ENCODE measurements at regions not wholly inside any gene's neighbourhood (a gene's known extent, or its start where the extent isn't known, plus 50 kb on each side); places are given as distances from the start of the nearest gene placed in this dataset.
"Not testable (repeated sequence)": the region's sequence is repeated elsewhere in the genome, so short reads cannot be mapped to it uniquely, and the experiment has no call there.

DNA sequence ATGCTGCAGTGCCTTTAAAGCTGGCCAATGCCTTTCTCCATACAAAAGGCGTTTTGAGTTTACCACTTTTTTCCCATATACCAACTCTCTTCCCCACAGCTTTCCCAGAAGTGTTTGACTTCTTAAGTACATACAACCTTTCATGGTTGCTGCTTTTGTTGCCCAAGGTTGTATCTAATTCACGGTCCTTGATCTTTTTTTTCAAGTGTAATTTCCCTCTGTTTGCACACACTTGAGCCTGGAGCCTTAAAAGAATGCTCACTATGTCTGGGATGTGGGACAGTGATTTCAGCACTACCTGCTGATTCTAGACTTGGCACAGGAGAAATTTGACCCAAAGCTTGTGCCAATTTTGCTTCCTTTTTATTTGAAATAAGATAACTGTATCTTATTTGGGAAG is 324.7 kb downstream of the ANAPC1 start:
- DNase-seq (ENCODE audit: extremely low read depth, low read depth); H3K4me3 ChIP-seq (replicated peaks; ENCODE audit: low read depth, low read length): not testable (repeated sequence)

DNA sequence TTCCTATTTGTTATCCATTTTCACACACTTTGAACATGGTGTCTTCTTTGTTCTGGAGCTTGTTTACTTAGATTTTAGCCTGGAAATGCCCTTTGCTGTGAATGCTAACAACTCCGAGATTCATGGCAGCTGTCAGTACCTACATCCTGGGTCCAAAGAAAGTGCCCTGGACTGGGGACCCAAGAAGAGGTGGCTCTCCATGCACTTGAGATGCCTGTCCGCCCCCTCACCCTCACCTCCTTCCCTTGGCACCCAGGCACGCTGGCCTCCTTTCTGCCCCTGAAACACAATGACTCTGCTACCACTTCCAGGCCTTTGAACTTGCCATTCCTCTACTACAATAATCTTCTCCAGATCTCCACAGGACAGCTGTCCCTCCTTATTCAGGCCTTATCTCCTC is 324.2 kb downstream of the ANAPC1 start:
- DNase-seq (ENCODE audit: extremely low read depth, low read depth); H3K4me3 ChIP-seq (replicated peaks; ENCODE audit: low read depth, low read length): not testable (repeated sequence)

DNA sequence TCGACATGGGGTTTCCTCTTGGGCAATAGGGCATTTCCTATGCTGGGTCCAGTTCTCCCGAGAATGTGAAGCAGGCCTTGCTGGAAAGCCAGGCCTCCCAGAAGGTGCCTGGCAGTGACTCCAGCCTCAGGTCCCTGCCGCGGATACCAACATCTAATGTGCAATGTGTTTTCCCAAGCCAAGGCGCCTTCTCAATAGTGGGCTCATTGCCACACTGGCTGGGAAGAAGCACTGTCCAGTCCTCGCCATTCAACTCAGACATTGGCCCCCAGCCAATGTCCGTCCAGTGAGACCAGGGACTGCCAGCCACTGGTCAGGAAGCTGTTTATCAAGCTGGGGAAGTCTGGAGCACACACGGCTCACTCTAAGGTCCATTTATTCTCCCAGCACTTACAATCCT is 317.9 kb downstream of the ANAPC1 start:
- H3K4me3 ChIP-seq (replicated peaks; ENCODE audit: low read depth, low read length); DNase-seq (ENCODE audit: extremely low read depth, low read depth): not testable (repeated sequence)

DNA sequence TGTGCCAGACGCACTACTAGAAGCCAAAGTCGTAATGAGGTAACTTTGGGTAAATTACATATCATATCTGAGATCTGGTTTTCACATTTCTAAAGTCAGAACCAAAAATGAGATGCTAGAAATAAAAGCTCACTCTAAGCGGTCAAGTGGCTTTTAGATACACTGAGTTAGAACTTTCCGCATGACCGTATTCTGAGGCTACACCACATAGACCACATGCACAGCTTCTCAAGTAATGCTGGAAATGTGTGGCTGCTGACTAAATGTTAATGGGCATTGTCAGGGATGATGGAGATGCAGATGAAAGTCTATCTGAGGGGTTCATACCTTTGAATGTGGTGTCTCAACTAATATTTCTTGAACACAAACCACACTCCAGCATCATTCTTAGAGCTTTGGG is 316.8 kb downstream of the ANAPC1 start:
- not testable (repeated sequence) for DNase-seq (ENCODE audit: extremely low read depth, low read depth); H3K4me3 ChIP-seq (replicated peaks; ENCODE audit: low read depth, low read length)

DNA sequence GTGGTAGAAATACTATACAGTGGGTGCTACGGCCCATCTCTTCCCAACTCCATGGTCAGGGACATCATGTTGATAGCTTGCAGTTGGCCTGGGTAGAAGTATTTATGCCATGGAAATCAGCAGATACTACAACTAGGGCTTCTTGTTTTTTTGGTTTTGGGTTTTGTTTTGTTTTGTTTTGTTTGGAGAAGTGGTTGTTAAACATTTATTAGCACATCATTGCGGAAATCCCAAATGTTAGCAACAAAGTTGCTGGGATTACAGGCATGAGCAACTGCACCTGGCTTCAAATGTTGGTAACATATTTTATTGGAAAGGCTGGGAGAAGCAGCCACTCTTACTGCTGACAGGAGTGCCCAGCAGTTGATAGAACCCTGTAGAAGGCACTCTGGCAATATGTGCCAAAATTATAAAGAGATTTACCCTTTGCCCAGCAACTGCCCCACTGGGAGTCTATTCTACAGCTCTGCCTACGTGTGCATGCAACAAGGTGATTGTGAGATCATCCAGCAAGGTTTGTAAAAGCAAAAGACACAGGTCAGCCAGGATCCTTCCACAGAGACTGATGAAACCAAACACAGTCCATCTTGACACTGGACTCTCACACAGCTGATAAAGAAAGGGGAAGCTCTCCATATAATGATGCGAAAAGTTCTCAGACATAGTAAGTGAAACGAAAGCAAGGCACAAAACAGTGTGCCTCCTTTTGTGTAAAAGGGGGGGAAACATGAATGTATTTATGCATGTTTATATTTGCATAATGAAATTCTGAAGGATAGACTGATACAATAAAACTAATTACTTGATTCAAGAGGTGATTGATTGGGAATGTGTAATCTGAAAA is 314.4 kb downstream of the ANAPC1 start:
- DNase-seq (ENCODE audit: extremely low read depth, low read depth); H3K4me3 ChIP-seq (replicated peaks; ENCODE audit: low read depth, low read length): not testable (repeated sequence)

DNA sequence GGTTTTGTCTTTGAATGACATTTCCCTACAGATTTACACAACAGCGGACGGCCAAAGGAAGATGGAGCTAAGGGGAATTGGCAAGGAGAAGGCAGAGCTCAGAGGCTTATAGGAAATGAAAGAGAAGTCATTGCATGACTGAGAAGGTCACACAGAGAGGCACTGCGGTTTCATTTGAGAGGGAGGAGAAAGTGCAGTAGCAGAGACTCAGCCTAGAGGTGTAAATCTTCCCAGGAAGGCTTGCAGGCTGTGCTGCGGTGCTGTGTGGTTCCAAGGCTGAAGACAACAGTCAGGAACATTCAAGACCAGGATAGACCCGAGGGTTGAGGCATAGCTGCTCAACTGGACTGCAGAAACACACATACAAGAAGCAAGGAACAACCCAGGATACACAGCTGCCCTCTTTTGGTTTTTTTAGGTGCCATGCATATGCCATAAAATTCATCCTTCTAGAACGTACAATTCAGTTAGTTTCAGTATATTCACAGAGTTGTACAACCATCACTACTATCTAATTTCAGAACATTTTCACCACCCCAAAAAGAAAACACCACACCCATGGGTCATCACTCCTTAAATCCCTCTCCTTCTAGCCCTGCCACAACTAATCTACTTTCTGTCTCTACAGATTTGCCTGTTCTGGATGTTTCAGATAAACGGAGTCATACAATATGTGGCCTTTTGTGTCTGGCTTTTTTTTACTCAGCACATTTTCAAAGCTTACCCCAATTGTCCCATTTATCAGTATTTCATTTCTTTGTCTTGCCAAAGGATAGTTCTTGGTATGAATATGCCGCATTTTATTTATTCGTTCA is 313.5 kb downstream of the ANAPC1 start:
- not testable (repeated sequence) for H3K4me3 ChIP-seq (replicated peaks; ENCODE audit: low read depth, low read length); DNase-seq (ENCODE audit: extremely low read depth, low read depth)

DNA sequence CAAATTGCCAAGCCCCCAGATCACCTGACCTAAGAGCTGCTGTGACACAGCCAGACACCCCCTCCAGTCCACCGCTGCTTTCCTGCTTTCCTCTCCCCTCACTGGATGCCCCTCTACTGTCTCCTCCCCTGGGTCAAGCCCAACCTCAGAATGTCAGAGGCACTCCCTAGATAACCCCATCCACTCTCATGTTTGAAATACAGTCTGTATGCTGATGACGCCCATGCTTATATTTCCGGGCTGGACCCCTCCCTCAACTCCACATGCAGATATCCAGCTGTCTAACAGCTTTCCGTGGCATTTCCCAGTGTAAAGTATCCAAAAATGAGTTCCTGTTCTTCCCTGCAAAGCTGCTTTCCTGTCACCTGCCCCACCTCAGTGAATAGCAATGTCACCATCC is 309.2 kb downstream of the ANAPC1 start:
- not testable (repeated sequence) for H3K4me3 ChIP-seq (replicated peaks; ENCODE audit: low read depth, low read length)

DNA sequence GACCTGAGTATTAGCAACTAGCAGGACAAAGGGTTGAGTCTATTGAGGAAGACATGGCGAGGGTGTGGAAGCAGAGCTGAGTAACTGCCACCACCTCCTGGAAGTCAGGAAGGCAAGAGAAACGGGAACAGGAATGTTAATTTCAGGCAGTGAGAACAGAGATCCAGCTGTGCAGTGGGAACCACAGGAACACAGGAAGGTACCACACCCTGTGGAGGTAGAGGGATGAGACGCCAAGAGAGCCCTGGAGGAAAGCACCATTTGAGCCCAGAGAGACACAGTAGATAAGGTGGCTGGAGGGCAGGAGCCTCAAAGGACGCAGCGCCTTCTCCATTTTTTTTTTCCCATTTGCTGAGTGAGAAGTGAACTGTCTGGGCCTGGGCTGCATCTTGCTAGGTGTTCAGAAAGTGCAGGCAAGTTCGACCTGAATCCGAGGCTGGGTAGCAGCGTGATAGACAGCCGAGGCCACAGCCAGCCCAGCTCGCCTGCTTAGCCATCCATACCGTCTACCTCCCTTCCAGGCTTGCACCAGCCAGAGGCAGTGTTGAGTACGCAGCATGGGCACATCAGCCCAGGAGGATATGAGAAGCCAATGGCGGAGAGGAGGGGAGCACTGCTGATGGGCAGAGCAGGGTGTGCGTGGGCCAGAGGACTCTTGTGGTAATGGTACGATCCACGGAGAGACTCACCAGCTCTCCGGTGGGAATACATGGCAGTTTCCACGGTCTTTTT is 306.7 kb downstream of the ANAPC1 start:
- H3K4me3 ChIP-seq (replicated peaks; ENCODE audit: low read depth, low read length); DNase-seq (ENCODE audit: extremely low read depth, low read depth): not testable (repeated sequence)

More for the DNA sequence above, 309.2 kb downstream of the ANAPC1 start:
- DNase-seq (ENCODE audit: extremely low read depth, low read depth), result not testable (repeated sequence)

DNA sequence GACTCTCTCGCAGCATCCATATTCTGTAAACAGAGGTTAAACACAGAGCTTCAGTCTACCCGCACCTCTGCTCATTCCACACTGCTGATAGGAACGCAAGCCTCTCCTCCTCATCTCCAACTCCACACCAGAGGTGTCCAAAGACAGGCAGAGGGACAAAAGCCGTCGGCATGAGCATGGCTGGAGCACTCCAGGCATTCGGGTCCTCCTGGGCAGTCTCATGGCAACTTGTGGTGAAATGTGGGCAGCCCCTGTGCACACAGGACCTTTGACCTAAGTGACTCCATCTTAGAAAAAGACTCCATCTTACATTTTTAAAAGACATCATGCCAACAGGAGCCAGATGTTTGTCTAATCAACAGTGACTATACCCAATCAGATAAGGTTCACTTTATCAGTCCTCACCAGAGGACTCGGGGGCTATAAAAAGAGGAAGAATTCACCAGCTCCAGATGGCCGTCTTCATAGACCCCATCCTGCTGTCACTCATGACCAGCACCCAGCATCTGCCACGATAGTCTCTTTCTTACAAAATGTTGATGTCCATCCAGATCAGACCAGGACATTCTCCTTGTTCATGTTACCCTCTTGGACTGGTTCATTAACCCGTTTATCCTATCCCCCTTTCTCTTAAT is 304.4 kb downstream of the ANAPC1 start:
- DNase-seq (ENCODE audit: extremely low read depth, low read depth); H3K4me3 ChIP-seq (replicated peaks; ENCODE audit: low read depth, low read length): not testable (repeated sequence)

DNA sequence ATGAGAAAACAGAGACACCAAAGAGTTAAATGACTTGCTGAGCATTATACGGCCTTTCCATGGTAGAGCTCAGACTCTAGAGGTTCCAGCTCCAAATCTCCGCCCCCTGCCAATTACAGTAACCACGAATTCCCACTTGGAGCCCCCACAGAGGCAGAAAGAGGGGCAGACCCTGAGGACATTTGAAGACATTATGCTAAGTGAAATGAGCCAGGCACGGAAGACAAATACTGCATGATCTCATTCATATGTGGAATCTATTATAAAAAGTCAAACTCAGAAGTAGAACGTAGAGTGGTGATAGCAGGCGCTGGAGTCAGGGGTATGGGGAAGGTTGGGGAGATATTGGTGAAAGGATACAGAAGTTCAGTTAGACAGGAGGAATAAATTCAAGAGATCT is 303.4 kb downstream of the ANAPC1 start:
- not testable (repeated sequence) for H3K4me3 ChIP-seq (replicated peaks; ENCODE audit: low read depth, low read length); DNase-seq (ENCODE audit: extremely low read depth, low read depth)

DNA sequence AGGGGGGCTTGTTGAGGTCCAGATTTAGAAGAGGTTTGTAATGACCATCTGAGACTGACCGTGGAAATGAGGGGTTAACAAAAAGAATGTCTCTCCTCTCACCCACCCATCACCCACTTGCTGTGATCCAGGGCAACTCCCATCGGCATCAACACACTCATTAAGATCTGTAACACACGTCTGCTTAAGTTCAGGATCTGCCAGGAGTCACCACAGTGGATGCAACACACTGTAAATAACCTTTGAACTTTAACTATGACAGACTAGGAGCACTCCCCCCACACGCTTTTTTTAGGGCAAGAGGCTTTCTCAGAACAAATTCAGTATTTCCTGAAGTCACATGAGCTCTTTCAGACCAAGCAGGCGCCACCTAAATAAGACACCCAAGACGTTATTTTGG is 301.9 kb downstream of the ANAPC1 start:
- not testable (repeated sequence) for DNase-seq (ENCODE audit: extremely low read depth, low read depth); H3K4me3 ChIP-seq (replicated peaks; ENCODE audit: low read depth, low read length)

DNA sequence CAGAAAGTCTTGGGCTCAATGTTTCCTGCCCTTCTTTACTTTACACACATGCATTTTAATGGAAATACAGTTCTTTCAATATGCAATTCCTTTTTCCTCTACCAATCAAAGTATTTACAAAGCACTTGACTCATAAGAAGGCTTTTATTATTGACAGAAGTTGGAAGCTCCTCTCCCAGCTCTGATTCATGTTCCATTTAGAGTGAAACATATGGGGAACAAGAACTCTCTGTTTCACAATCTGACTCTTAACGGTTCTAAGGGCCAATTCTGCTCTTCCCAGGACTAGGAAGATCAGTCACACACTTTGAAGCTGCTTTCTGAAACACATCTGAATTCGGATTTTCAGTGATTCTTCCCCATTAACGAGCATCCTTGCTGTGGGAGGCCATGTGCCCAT is 300.5 kb downstream of the ANAPC1 start:
- H3K4me3 ChIP-seq (replicated peaks; ENCODE audit: low read depth, low read length); DNase-seq (ENCODE audit: extremely low read depth, low read depth): not testable (repeated sequence)

DNA sequence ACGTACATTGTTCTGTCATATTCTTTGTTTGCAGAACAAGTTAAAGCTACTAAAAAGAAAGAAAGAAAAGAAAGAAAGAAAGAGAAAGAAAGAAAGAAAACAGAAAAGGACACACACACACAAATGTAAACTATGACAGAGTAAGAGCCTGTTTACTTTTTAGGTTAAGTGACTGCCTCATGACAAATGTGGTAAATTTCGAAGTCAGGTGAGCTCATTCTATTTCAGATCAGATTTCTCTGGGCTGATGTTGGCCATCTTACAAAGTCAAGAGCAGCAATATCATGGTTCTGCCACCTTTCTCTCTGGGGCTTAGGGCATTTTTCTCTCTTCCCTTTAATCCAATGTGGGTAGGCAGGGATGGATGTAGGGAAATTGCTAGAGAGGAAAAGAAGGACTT is 299.5 kb downstream of the ANAPC1 start:
- not testable (repeated sequence) for DNase-seq (ENCODE audit: extremely low read depth, low read depth); H3K4me3 ChIP-seq (replicated peaks; ENCODE audit: low read depth, low read length)

DNA sequence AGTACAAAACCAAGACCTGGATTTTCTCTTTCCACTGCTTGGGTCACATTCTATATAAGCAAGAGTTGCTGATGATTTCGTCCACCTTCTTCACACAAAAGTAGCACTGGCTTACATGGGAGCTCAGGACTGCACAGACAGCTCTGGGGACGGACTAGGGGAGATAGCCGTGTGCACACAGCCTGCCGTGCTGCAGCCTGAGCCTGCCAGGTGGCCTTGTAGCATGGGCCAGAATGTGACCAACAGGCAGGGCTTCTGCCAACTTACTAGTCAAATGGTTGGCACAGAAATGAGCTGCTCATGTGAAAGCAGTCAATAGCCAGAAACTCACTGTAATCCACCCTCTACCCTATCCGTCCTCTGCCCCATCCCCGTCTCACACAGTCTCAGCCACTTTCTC is 299.0 kb downstream of the ANAPC1 start:
- not testable (repeated sequence) for H3K4me3 ChIP-seq (replicated peaks; ENCODE audit: low read depth, low read length); DNase-seq (ENCODE audit: extremely low read depth, low read depth)

DNA sequence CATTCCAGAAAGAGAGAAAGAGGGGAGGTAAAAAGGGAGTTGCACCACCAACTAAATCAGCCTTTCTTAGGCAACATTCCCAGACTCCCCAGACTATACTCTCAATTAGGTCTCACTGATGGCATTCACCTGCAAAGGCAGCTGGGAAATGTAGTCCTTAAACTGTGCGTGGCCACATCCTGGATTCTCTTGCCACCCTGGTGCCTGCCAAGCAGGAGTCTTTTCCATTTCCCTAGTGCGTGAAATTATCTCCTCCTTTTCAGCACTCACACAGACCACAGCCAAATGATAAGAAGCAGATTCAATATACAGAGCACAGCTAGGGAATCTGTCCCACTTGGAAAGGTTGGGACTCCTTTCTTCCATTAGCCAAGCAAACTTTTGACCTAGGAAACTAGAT is 298.0 kb downstream of the ANAPC1 start:
- H3K4me3 ChIP-seq (replicated peaks; ENCODE audit: low read depth, low read length); DNase-seq (ENCODE audit: extremely low read depth, low read depth): not testable (repeated sequence)

DNA sequence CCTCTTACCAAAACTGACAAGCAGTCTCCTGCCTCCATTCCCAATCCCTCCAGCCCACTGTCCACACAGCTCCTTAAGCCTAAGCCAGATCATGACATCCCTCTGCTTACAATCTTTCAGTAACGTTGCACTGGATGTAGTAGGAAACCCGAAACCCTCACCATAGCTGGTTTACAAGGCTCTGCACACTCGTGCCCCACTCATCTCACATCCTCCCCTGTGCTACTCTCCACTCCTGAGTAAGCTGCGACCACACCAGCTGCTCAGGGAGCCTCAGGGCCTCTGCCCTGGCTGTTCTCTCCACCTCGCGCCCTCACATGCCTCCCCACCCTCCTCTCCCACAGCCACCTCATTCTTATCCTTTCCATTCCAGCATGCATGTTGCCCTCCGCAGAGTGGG is 288.9 kb downstream of the ANAPC1 start:
- DNase-seq (ENCODE audit: extremely low read depth, low read depth); H3K4me3 ChIP-seq (replicated peaks; ENCODE audit: low read depth, low read length): not testable (repeated sequence)

DNA sequence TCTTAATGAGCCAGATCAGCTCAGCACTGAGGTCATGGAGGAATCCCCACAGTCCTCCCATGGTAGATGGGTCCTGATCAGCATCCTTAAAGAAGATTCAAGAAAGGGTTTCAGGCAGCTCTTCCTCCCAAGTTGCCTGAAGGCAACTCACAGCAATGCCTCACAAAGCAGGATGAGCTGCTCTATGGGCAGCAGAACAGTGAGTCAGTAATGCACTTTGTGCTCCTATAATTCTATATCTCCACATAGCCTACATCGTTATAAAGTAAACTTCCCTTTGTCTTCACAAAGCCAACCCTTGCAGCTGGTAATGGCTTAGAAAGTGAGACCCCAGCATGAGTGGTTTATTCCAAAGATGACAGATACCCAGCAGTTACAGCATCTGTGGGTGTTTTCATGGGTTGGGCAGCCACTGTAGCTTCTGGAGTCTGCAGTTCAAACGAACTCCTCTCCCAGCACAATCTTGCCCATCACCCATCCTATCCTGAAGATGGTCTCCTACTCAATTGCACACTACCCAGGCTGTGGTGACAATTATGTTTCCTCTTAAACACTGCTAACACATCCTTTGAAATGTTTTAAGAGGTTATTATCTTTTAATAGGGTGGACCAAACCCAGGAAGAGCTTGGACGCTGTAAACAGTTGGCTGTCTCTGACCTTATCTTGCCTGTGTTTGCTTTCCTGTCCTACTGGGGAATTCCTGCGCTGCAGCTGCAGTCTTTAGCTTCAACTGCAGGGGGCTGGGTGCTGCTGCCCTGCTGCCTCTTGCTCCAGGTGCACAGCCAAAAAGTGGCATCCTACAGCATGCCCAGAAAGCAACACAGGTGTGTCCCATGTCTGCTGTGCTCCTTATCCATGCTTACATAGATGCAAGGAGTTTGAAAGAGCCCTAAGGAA is 286.9 kb downstream of the ANAPC1 start:
- DNase-seq (ENCODE audit: extremely low read depth, low read depth); H3K4me3 ChIP-seq (replicated peaks; ENCODE audit: low read depth, low read length): not testable (repeated sequence)
